ENCODE measurements at regions not wholly inside any gene's neighbourhood (a gene's known extent, or its start where the extent isn't known, plus 50 kb on each side); places are given as distances from the start of the nearest gene placed in this dataset.

GRCh38 chr17:36863131-36863530 is 74.1 kb upstream of the LHX1 start:
- intact Hi-C loops (cut with micrococcal nuclease): no loop called here
- H3K4me1 Mint-ChIP-seq: no peaks in the 10 kb centered on the region
- no peaks in the 10 kb centered on the region for H3K36me3 Mint-ChIP-seq (ENCODE audit: low read depth)
- H3K27me3 Mint-ChIP-seq: no peaks in the 10 kb centered on the region
- no peaks in the 10 kb centered on the region for H3K9me3 Mint-ChIP-seq
- no peak for DNase-seq
- no peak overlapping the region for H3K27ac Mint-ChIP-seq
- H3K4me3 Mint-ChIP-seq: no peak overlapping the region

DNA sequence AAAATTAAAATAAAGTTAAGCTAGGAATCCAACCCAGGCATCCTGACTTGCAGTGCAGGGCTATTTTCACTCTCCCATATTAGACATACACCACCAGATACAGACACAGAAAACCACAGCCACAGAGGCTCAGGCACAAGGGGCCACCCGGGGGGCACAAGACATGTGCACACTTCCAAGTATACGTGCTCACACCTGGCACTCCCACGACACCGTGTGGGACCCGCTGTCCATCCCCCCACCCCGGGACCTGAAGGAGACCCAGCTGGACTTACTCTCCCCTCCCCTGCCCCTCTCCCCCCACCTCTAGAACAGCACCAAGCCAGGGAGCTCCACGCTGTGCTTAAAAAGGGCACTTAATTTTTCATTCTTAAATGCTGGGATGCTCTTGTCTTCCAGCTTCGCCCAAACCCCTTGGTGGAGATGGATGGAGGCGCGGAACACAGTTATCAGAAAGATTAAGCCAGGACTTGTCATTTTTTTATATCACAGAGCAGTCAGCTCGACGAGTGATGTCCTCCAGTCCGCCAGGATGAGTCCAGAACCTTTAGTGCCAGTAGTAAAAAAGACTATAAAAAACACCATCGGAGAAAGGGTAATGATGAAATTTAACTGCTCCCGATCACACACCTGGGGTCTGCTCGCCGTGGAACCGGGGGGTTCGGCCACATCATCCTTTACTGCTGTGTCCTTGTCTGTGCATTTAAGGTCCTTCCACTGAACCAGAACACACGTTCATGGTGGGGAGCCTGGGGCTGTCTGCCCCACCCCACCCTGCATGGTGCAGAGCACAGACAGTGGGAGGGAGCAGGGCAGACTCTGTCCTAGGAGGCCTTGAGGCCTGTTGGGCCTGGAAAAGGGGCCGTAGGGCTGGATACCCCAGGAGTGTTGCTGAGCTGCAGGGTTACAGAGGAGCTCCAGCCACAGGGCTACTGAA is 73.3 kb upstream of the LHX1 start:
- no peak for DNase-seq
- Mint-ChIP-seq H3K4me3 (no peak overlapping the region), H3K27me3 (peaks cover under 1% of the 10 kb centered on the region), H3K4me1 (no peaks in the 10 kb centered on the region), H3K9me3 (no peaks in the 10 kb centered on the region), H3K27ac (no peak overlapping the region), H3K36me3 (ENCODE audit: low read depth) (no peaks in the 10 kb centered on the region)
- intact Hi-C loops (cut with micrococcal nuclease): no loop called here

DNA sequence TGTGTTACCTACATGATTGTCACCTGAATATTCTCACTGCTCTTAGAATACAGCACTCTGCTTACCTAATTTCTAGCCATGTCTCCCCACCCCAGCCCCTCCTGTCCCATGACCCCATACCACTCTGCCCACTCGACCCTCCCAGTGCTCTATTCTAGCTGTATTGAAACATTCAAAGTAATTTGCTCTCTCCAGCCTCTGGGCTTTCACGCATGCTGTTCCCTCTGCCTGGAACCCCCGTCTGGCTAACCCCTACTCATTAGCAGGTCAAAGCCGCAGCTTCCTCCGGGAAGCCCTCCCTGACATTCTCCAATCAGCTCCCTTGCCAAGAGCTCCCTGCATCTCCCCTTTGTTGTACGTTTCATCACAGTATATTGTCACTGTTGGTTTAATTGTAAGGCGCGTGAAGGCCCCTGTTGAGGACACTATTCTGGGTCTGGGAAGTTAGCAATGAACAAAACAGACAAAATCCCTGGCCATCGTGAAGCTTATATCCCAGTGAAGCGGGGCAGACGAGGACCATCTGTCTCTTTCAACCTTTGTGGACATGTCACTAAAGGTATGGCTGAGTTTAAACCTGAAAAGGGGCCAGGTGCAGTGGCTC is 72.3 kb upstream of the LHX1 start:
- H3K4me1 Mint-ChIP-seq: no peaks in the 10 kb centered on the region
- no peak overlapping the region for H3K27ac Mint-ChIP-seq
- intact Hi-C loops (cut with micrococcal nuclease): no loop called here
- no peaks in the 10 kb centered on the region for H3K36me3 Mint-ChIP-seq (ENCODE audit: low read depth)
- H3K4me3 Mint-ChIP-seq: no peak overlapping the region
- H3K9me3 Mint-ChIP-seq: no peaks in the 10 kb centered on the region
- no peak for DNase-seq
- peaks cover 3% of the 10 kb centered on the region for H3K27me3 Mint-ChIP-seq

DNA sequence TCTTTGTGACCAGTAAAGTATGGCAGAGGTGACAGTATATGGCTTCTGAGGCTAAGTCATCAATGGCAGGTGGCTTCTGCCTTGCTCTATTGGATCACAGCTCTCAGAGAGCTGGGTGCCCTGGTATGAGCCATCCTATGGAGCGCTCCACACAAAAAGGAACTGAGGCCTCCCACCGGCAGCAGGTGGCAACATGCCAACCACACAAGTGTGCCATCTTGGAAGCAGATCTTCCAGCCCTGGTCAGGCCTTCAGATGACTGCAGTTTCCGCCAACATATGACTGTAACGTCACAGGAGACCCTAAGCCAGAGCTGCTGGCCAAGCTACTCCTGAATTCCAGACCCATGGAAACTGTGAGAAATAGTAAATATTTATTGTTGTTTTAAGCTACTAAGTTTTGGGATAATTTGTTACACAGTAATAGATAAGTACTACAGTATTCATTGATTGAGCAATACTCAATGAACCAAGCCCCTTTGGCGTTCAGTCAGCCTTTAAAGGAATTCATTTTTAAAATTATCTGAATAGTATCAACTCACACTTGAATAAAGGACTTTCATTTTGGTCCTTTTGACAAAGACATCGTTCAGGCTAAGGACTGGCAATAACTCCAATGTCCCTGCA is 69.4 kb upstream of the LHX1 start:
- DNase-seq: no peak
- H3K4me1 Mint-ChIP-seq: no peaks in the 10 kb centered on the region
- peaks cover 3% of the 10 kb centered on the region for H3K27me3 Mint-ChIP-seq
- intact Hi-C loops (cut with micrococcal nuclease): no loop called here
- H3K4me3 Mint-ChIP-seq: no peak overlapping the region
- no peak overlapping the region for H3K27ac Mint-ChIP-seq
- no peaks in the 10 kb centered on the region for H3K9me3 Mint-ChIP-seq
- H3K36me3 Mint-ChIP-seq (ENCODE audit: low read depth): no peaks in the 10 kb centered on the region

GRCh38 chr17:36868777-36869176 is 68.5 kb upstream of the LHX1 start:
- no peak for DNase-seq
- Mint-ChIP-seq H3K4me1 (no peaks in the 10 kb centered on the region), H3K9me3 (no peaks in the 10 kb centered on the region), H3K27ac (no peak overlapping the region), H3K27me3 (peaks cover 5% of the 10 kb centered on the region), H3K4me3 (no peak overlapping the region), H3K36me3 (ENCODE audit: low read depth) (no peaks in the 10 kb centered on the region)
- intact Hi-C loops (cut with micrococcal nuclease): no loop called here

DNA sequence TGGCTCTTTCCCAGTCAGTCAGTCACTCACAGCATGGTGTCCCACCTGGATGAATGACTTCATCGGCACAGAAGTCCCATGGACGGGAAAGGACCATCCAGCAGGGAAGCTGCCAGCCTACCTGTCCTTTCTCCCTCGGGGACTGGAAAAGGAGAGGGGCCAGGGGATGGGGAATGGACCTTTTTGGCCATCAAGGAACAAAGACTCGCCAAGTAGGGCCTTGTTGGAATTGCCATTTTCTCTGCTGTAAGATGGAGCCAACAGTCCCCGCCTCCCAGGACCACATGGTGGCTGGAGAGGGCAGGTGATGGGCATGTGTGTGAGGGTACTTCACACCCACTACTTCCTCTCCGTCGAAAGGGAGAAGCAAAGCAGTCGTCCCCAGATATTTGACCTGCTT is 67.8 kb upstream of the LHX1 start:
- H3K27ac Mint-ChIP-seq: no peak overlapping the region
- H3K9me3 Mint-ChIP-seq: no peaks in the 10 kb centered on the region
- H3K36me3 Mint-ChIP-seq (ENCODE audit: low read depth): no peaks in the 10 kb centered on the region
- peaks cover 5% of the 10 kb centered on the region for H3K27me3 Mint-ChIP-seq
- no peak overlapping the region for H3K4me3 Mint-ChIP-seq
- DNase-seq: no peak
- no peaks in the 10 kb centered on the region for H3K4me1 Mint-ChIP-seq
- intact Hi-C loops (cut with micrococcal nuclease): no loop called here

- intact Hi-C loops (cut with micrococcal nuclease): no loop called here
- H3K9me3 Mint-ChIP-seq: no peaks in the 10 kb centered on the region
- no peaks in the 10 kb centered on the region for H3K4me1 Mint-ChIP-seq
- no peak overlapping the region for H3K4me3 Mint-ChIP-seq
- no peaks in the 10 kb centered on the region for H3K36me3 Mint-ChIP-seq (ENCODE audit: low read depth)
- no peak for DNase-seq
- no peak overlapping the region for H3K27ac Mint-ChIP-seq
- H3K27me3 Mint-ChIP-seq: peaks cover 5% of the 10 kb centered on the region
Measured at GRCh38 chr17:36869856-36870719, 67.2 kb upstream of the LHX1 start.

GRCh38 chr17:36870720-36870999 is 66.6 kb upstream of the LHX1 start:
- no peaks in the 10 kb centered on the region for H3K36me3 Mint-ChIP-seq (ENCODE audit: low read depth)
- peaks cover 5% of the 10 kb centered on the region for H3K27me3 Mint-ChIP-seq
- no peaks in the 10 kb centered on the region for H3K9me3 Mint-ChIP-seq
- H3K4me1 Mint-ChIP-seq: no peaks in the 10 kb centered on the region
- H3K4me3 Mint-ChIP-seq: no peak overlapping the region
- intact Hi-C loops (cut with micrococcal nuclease): no loop called here
- no peak for DNase-seq
- no peak overlapping the region for H3K27ac Mint-ChIP-seq

- Mint-ChIP-seq H3K4me1 (peaks cover 6% of the 10 kb centered on the region), H3K4me3 (no peak overlapping the region), H3K27ac (no peak overlapping the region), H3K36me3 (ENCODE audit: low read depth) (no peaks in the 10 kb centered on the region), H3K27me3 (peaks cover 2% of the 10 kb centered on the region), H3K9me3 (peaks cover 2% of the 10 kb centered on the region)
- no peak for DNase-seq
- intact Hi-C loops (cut with micrococcal nuclease): no loop called here
Measured at GRCh38 chr17:36875698-36876293, 61.5 kb upstream of the LHX1 start.

- intact Hi-C loops (cut with micrococcal nuclease): no loop called here
- H3K36me3 Mint-ChIP-seq (ENCODE audit: low read depth): no peaks in the 10 kb centered on the region
- peaks cover 6% of the 10 kb centered on the region for H3K4me1 Mint-ChIP-seq
- H3K27me3 Mint-ChIP-seq: peaks cover 5% of the 10 kb centered on the region
- no peak overlapping the region for H3K27ac Mint-ChIP-seq
- DNase-seq: no peak
- H3K9me3 Mint-ChIP-seq: peaks cover 7% of the 10 kb centered on the region
- no peak overlapping the region for H3K4me3 Mint-ChIP-seq
Measured at GRCh38 chr17:36876966-36877365, 60.3 kb upstream of the LHX1 start.

DNA sequence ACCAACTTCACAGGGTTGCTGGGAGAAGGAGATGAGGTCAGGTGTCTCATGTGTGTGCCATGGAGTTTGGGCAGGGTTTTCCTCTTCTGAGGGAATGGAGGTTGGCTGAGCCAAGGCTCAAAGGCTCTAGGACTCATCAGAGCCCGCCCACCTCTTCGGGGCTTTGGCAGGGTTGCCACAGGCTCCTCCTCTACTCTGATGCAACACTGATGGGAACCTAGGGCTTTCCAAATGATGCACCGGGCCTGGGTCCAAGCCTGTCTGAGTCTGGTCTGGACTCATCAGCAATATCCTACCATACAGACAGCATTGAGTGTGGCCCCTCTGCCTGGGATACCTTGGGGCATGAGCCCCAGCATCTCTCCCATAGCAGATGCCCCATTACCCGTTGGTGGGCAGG is 59.5 kb upstream of the LHX1 start:
- DNase-seq: no peak
- peaks cover 6% of the 10 kb centered on the region for H3K4me1 Mint-ChIP-seq
- intact Hi-C loops (cut with micrococcal nuclease): no loop called here
- peaks cover 1% of the 10 kb centered on the region for H3K36me3 Mint-ChIP-seq (ENCODE audit: low read depth)
- peaks cover 13% of the 10 kb centered on the region for H3K9me3 Mint-ChIP-seq
- no peak overlapping the region for H3K27ac Mint-ChIP-seq
- H3K27me3 Mint-ChIP-seq: peaks cover 9% of the 10 kb centered on the region
- no peak overlapping the region for H3K4me3 Mint-ChIP-seq

DNA sequence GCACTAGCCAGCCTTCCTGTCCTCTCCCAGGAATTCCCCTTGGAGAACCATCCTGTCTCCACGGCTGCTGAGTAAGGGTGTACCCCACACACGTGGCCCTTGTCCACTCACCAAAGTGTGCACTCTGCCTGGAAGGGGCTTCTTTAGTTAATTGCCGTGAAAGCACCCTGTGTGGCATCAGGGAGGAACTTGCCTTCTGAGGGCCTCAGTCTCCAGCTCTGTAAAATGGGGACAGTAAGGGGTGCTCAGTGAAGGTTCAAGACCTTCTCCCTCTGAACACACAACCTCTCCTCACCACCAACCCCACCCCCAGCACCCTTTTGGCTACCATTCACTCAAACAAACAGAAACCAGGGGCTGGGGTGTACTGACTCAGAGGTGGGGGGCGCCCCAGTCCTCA is 59.1 kb upstream of the LHX1 start:
- Mint-ChIP-seq H3K9me3 (peaks cover 13% of the 10 kb centered on the region), H3K4me3 (no peak overlapping the region), H3K27ac (no peak overlapping the region), H3K27me3 (peaks cover 11% of the 10 kb centered on the region), H3K36me3 (ENCODE audit: low read depth) (peaks cover 1% of the 10 kb centered on the region), H3K4me1 (peaks cover 6% of the 10 kb centered on the region)
- no peak for DNase-seq
- intact Hi-C loops (cut with micrococcal nuclease): no loop called here

DNA sequence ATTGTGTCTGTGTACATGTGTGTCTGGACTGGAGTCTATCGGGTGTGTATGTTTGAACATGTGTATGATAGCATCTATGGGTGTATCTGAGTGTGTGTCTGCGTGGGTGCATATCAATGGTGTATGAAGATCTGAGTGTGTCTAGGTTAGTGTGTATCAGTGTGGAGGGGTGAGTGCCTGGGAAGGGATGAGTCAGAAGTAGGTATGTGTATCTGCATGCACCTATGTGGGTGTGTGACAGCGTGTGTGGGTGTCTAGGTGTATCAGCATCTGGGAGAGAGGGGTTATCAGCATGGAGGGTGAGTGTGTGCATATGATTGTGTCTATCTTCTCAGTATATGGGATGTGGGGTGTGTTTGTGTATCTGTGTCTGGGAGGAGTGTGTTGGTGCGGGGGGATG is 58.2 kb upstream of the LHX1 start:
- Mint-ChIP-seq H3K4me3 (no peak overlapping the region), H3K4me1 (peaks cover 6% of the 10 kb centered on the region), H3K27ac (no peak overlapping the region), H3K27me3 (peaks cover 9% of the 10 kb centered on the region), H3K9me3 (peaks cover 13% of the 10 kb centered on the region), H3K36me3 (ENCODE audit: low read depth) (peaks cover 1% of the 10 kb centered on the region)
- no peak for DNase-seq
- intact Hi-C loops (cut with micrococcal nuclease): no loop called here
